Endothelial cell (in vitro differentiated cells): ENCODE measurements at regions not wholly inside any gene's neighbourhood (a gene's known extent, or its start where the extent isn't known, plus 50 kb on each side); places are given as distances from the start of the nearest gene placed in this dataset.

Experiments
- DNase-seq: peaks from one replicate; pipeline ENCODE4 v3.0.0; 2021; ENCODE audit warnings: low spot score
- H3K27ac Mint-ChIP-seq: one replicate; pipeline ENCODE4 v1.8.0; 2021; ENCODE audit warnings: mixed read lengths, inconsistent platforms; ENCODE audit not compliant: unreplicated experiment
- H3K27me3 Mint-ChIP-seq: one replicate; pipeline ENCODE4 v1.8.0; 2021; ENCODE audit warnings: mild to moderate bottlenecking, moderate library complexity, mixed read lengths, inconsistent platforms; ENCODE audit not compliant: unreplicated experiment
- H3K36me3 Mint-ChIP-seq: one replicate; pipeline ENCODE4 v1.8.0; 2021; ENCODE audit warnings: mild to moderate bottlenecking, low read depth, mixed read lengths, inconsistent platforms; ENCODE audit not compliant: unreplicated experiment
- H3K4me1 Mint-ChIP-seq: one replicate; pipeline ENCODE4 v1.8.0; 2021; ENCODE audit warnings: mild to moderate bottlenecking, mixed read lengths, inconsistent platforms; ENCODE audit not compliant: unreplicated experiment
- H3K4me3 Mint-ChIP-seq: one replicate; pipeline ENCODE4 v1.8.0; 2021; ENCODE audit warnings: mild to moderate bottlenecking, mixed read lengths, inconsistent platforms; ENCODE audit not compliant: unreplicated experiment
- H3K9me3 Mint-ChIP-seq: one replicate; pipeline ENCODE4 v1.8.0; 2021; ENCODE audit warnings: mixed read lengths, inconsistent platforms; ENCODE audit not compliant: unreplicated experiment
- TF ChIP-seq, protein P1 (sequence below): fragments of 200-600 bp; sonication (generic); IDR thresholded peaks from one replicate; pipeline ENCODE4 v1.5.0; 2021; ENCODE audit warnings: antibody characterized with exemption; ENCODE audit not compliant: unreplicated experiment

DNA sequence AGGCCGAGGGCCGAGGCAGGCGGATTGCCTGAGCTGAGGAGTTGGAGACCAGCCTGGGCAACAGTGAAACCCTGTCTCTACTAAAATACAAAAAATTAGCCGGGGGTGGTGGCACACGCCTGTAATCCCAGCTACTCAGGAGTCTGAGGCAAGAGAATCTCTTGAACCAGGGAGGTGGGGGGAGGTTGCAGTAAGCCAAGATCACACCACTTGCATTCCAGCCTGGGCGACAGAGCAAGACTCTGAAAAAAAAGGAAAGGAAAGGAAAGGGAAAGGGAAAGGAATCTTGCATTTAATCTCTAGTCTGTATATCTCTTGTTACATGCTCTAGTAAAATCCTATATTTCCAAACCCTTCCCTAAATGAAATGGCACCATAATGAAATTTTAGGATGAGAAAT, 328.3 kb upstream of the ADGRL2 start:
- H3K27me3 Mint-ChIP-seq, result no peaks in the 10 kb centered on the region

DNA sequence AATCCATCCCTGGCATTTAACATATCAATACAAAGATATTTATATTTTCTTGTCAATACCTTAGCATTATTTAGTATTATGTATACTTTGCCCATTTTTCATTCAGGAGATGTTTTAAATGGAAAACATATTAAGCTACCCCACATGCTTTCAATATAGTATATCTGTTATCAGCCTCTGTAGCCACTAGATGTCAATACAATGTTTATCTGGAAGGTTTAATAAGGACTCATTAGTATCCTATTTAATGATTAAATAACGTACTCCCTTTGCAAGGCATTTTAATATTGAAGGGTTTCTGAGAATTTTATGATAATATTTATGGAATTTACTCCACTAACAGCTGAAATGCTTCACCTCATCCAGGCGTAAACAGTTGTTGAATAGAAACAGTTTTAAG, 329.5 kb upstream of the ADGRL2 start:
- DNase-seq, result no peak
- H3K27me3 Mint-ChIP-seq, result no peaks in the 10 kb centered on the region
- TF ChIP-seq, protein P1, sequence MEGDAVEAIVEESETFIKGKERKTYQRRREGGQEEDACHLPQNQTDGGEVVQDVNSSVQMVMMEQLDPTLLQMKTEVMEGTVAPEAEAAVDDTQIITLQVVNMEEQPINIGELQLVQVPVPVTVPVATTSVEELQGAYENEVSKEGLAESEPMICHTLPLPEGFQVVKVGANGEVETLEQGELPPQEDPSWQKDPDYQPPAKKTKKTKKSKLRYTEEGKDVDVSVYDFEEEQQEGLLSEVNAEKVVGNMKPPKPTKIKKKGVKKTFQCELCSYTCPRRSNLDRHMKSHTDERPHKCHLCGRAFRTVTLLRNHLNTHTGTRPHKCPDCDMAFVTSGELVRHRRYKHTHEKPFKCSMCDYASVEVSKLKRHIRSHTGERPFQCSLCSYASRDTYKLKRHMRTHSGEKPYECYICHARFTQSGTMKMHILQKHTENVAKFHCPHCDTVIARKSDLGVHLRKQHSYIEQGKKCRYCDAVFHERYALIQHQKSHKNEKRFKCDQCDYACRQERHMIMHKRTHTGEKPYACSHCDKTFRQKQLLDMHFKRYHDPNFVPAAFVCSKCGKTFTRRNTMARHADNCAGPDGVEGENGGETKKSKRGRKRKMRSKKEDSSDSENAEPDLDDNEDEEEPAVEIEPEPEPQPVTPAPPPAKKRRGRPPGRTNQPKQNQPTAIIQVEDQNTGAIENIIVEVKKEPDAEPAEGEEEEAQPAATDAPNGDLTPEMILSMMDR, result no peak
- no peak overlapping the region for H3K27ac Mint-ChIP-seq
- H3K4me3 Mint-ChIP-seq, result no peak overlapping the region
- H3K36me3 Mint-ChIP-seq, result no peaks in the 10 kb centered on the region
- H3K9me3 Mint-ChIP-seq, result no peaks in the 10 kb centered on the region
- H3K4me1 Mint-ChIP-seq, result peaks cover 10% of the 10 kb centered on the region

More for the DNA sequence above, 328.3 kb upstream of the ADGRL2 start:
- TF ChIP-seq, protein P1, result no peak
- H3K36me3 Mint-ChIP-seq, result no peaks in the 10 kb centered on the region
- DNase-seq, result peak; percentile 15
- H3K4me1 Mint-ChIP-seq, result peaks cover 4% of the 10 kb centered on the region
- no peak overlapping the region for H3K27ac Mint-ChIP-seq
- no peak overlapping the region for H3K4me3 Mint-ChIP-seq
- no peaks in the 10 kb centered on the region for H3K9me3 Mint-ChIP-seq

DNA sequence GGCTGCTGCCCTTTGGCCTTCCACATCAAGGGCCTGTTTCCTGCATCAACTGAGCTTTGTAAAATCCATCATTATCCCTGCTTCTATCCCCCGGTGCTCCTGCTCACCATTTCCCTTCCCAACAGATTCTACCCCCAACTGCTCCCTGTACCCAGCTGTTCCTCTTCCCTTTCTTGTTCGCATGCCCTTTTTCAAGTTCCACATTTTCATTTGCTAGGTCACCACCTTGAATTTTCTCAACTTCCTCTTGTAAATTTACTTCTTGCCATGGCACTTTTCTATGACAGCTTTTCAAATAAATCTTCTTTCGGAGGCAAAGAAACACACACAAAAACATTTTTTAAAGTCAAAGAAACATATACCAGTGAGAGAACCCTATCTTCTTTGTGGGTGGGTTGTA, 330.5 kb upstream of the ADGRL2 start:
- Mint-ChIP-seq H3K27me3 (no peaks in the 10 kb centered on the region), H3K4me1 (peaks cover 13% of the 10 kb centered on the region), H3K4me3 (no peak overlapping the region), H3K36me3 (no peaks in the 10 kb centered on the region), H3K9me3 (no peaks in the 10 kb centered on the region), H3K27ac (no peak overlapping the region)
- no peak for DNase-seq
- TF ChIP-seq, protein P1, result no peak

DNA sequence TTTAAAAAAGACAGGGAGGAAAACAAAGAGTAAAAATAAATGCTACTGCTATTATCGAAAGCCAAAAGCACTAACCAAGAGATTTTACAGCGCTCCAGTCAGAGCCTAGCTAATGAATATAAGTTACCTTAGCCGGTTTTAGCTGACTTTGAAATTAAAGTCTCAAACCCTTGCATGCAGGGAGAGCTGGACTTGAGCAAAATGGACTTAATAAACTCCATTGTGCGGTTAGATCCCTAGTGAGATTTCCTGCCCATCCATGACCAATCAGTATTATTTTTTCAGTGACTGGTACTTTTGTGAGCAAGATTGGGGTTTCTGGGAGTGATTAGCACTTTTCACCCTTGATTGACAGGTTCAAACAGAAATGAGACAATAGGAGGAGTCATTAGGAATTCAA, 333.4 kb upstream of the ADGRL2 start:
- no peak overlapping the region for H3K27ac Mint-ChIP-seq
- TF ChIP-seq, protein P1, result no peak
- no peak overlapping the region for H3K4me3 Mint-ChIP-seq
- no peak for DNase-seq
- H3K27me3 Mint-ChIP-seq, result peaks cover 1% of the 10 kb centered on the region
- H3K4me1 Mint-ChIP-seq, result peaks cover 26% of the 10 kb centered on the region
- no peaks in the 10 kb centered on the region for H3K9me3 Mint-ChIP-seq
- no peaks in the 10 kb centered on the region for H3K36me3 Mint-ChIP-seq

DNA sequence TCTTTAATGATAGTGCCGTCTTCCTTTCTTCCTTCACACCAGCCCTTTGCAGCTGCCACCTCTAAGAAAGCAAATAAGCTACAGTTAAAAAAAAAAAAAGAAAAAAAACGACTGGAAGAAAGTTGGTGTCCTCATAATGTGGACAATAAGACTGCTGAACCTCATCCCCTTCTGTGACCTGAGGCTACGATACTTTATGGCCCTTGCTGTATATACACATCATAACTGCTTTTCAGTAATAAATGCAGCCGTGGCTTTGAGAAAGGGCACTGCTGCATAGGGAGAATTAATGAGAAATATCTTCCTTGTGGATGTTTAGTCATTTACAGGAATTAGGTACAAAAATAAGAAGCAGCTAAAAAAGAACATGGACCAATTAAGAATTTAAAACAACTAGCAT, 333.8 kb upstream of the ADGRL2 start:
- no peaks in the 10 kb centered on the region for H3K9me3 Mint-ChIP-seq

More for the DNA sequence above, 333.8 kb upstream of the ADGRL2 start:
- Mint-ChIP-seq H3K4me1 (peaks cover 26% of the 10 kb centered on the region), H3K4me3 (no peak overlapping the region), H3K27me3 (peaks cover 1% of the 10 kb centered on the region), H3K36me3 (no peaks in the 10 kb centered on the region), H3K27ac (no peak overlapping the region)
- DNase-seq, result no peak
- TF ChIP-seq, protein P1, result no peak
